ENCODE measurements at regions not wholly inside any gene's neighbourhood (a gene's known extent, or its start where the extent isn't known, plus 50 kb on each side); places are given as distances from the start of the nearest gene placed in this dataset.

- DNase-seq, result no peak
These were observed 264.4 kb downstream of the DUSP6 start for GRCh38 chr12:89087876-89088275.

- no peak for DNase-seq
These were observed 265.0 kb downstream of the DUSP6 start for GRCh38 chr12:89087149-89087825.

- no peak for DNase-seq
These were observed 266.9 kb downstream of the DUSP6 start for GRCh38 chr12:89085421-89085820.

- no peak for DNase-seq
These were observed 267.6 kb downstream of the DUSP6 start for GRCh38 chr12:89084751-89085150.

GRCh38 chr12:89083491-89083890, 268.8 kb downstream of the DUSP6 start:
- DNase-seq, result no peak

GRCh38 chr12:89082370-89082753, 269.9 kb downstream of the DUSP6 start:
- no peak for DNase-seq

- DNase-seq, result no peak
These were observed 270.5 kb downstream of the DUSP6 start for GRCh38 chr12:89081719-89082369.

GRCh38 chr12:89080793-89081465, 271.4 kb downstream of the DUSP6 start:
- DNase-seq, result no peak

- no peak for DNase-seq
These were observed 276.3 kb downstream of the DUSP6 start for GRCh38 chr12:89075880-89076540.

- DNase-seq, result no peak
These were observed 278.6 kb downstream of the DUSP6 start for GRCh38 chr12:89073659-89074058.

GRCh38 chr12:89073027-89073398, 279.3 kb downstream of the DUSP6 start:
- no peak for DNase-seq

GRCh38 chr12:89072294-89073026, 279.8 kb downstream of the DUSP6 start:
- no peak for DNase-seq

- DNase-seq, result no peak
These were observed 281.7 kb downstream of the DUSP6 start for GRCh38 chr12:89070603-89071002.

- DNase-seq, result no peak
These were observed 282.9 kb downstream of the DUSP6 start for GRCh38 chr12:89069431-89069830.

GRCh38 chr12:89067421-89068187, 284.7 kb downstream of the DUSP6 start:
- no peak for DNase-seq

- DNase-seq, result no peak
These were observed 287.5 kb downstream of the DUSP6 start for GRCh38 chr12:89064780-89065179.

- DNase-seq, result no peak
These were observed 288.1 kb downstream of the DUSP6 start for GRCh38 chr12:89064151-89064550.

GRCh38 chr12:89062996-89063395, 289.3 kb downstream of the DUSP6 start:
- DNase-seq, result no peak

GRCh38 chr12:89059721-89060541, 292.4 kb downstream of the DUSP6 start:
- no peak for DNase-seq

- DNase-seq, result no peak
These were observed 293.2 kb downstream of the DUSP6 start for GRCh38 chr12:89059056-89059455.

GRCh38 chr12:89058402-89058801, 293.9 kb downstream of the DUSP6 start:
- no peak for DNase-seq

Measured in DMS79 (cell line).